Endodermal cell (in vitro differentiated cells): ENCODE measurements at regions not wholly inside any gene's neighbourhood (a gene's known extent, or its start where the extent isn't known, plus 50 kb on each side); places are given as distances from the start of the nearest gene placed in this dataset.

Source experiments
- DNase-seq: peaks from one replicate; pipeline ENCODE4 v3.0.0-alpha.2; 2017
- H3K27ac ChIP-seq: 2 replicates; pipeline ENCODE4 v1.5.1; 2013; ENCODE audit warnings: mild to moderate bottlenecking, low read depth, low read length, moderate library complexity
- H3K27me3 ChIP-seq: 2 replicates; pipeline ENCODE4 v1.6.1; 2013; ENCODE audit warnings: mild to moderate bottlenecking, low read length, moderate library complexity; ENCODE audit not compliant: insufficient read depth, control insufficient read depth, poor library complexity, severe bottlenecking
- H3K36me3 ChIP-seq: 2 replicates; pipeline ENCODE4 v1.7.0; 2013; ENCODE audit warnings: mild to moderate bottlenecking, low read length, moderate library complexity; ENCODE audit not compliant: control insufficient read depth, insufficient read depth
- H3K4me1 ChIP-seq: one replicate; pipeline ENCODE4 v1.7.0; 2013; ENCODE audit warnings: low read length; ENCODE audit not compliant: control insufficient read depth, insufficient read depth
- H3K4me3 ChIP-seq: 2 replicates; pipeline ENCODE4 v1.5.1; 2013; ENCODE audit warnings: mild to moderate bottlenecking, low read length, moderate library complexity
- H3K9ac ChIP-seq: 2 replicates; pipeline ENCODE4 v1.6.1; 2013; ENCODE audit warnings: mild to moderate bottlenecking, low read length, moderate library complexity; ENCODE audit not compliant: poor library complexity, severe bottlenecking; ENCODE audit errors: extremely low read depth
- H3K9me3 ChIP-seq: 2 replicates; pipeline ENCODE4 v1.6.1; 2013; ENCODE audit warnings: mild to moderate bottlenecking, low read length, moderate library complexity; ENCODE audit not compliant: control insufficient read depth
- H3K27ac Mint-ChIP-seq: 2 replicates; pipeline ENCODE4 v1.8.0; 2020; ENCODE audit warnings: mixed read lengths
- H3K27me3 Mint-ChIP-seq: 2 replicates; pipeline ENCODE4 v1.8.0; 2021; ENCODE audit warnings: mild to moderate bottlenecking, mixed read lengths; ENCODE audit not compliant: insufficient read depth
- H3K36me3 Mint-ChIP-seq: 2 replicates; pipeline ENCODE4 v1.8.0; 2020; ENCODE audit warnings: low read depth, mixed read lengths
- H3K4me1 Mint-ChIP-seq: 2 replicates; pipeline ENCODE4 v1.8.0; 2020; ENCODE audit warnings: mixed read lengths
- H3K4me3 Mint-ChIP-seq: 2 replicates; pipeline ENCODE4 v1.8.0; 2020; ENCODE audit warnings: mild to moderate bottlenecking, moderate library complexity, mixed read lengths
- H3K9me3 Mint-ChIP-seq: 2 replicates; pipeline ENCODE4 v1.8.0; 2020; ENCODE audit warnings: mild to moderate bottlenecking, mixed read lengths
- WGBS, 2 experiments: methylation state at CpG; one replicate each; pipeline versions ENCODE4 v1.1.5 to v1.1.7; 2013; ENCODE audit warnings: missing lambda C conversion rate in 2 of 2, mixed read lengths in 1 of 2; ENCODE audit not compliant: insufficient coverage in 1 of 2, insufficient read length in 1 of 2; 5-methylcytosine and 5-hydroxymethylcytosine counted together
- TF ChIP-seq, protein P1 (sequence below): fragments of 200-600 bp; sonication (generic); conservative IDR thresholded peaks from 2 replicates; pipeline ENCODE4 v1.5.0; 2021; ENCODE audit warnings: antibody characterized with exemption, mild to moderate bottlenecking

DNA sequence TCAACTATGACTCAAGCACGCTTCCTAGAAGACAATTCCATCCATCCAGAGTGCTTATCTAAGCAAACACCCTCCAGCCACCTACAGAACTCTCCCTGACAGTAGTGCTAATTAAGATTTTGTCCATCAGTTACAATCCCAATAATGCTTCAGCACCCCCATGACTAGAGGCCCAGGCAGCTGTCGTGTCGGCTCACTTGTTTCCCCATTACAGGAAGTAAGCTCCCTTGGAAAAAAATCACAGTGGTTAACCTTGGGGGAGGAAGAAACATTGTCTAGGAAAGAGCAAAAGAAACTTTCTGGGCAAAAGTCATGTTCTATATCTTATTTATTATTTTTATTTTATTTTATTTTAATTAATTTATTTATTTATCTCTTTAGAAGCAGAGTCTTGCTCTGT, 108.8 kb upstream of the LPAR1 start:
- no peak overlapping the region for H3K4me3 Mint-ChIP-seq
- H3K27me3 Mint-ChIP-seq, result peaks cover 2% of the 10 kb centered on the region
- H3K4me3 ChIP-seq, result no peak overlapping the region
- 95% methylated on average over 3 of the region's 3 CpGs; no CpG with 5 or more reads in 1 of the 2 experiments for WGBS, 2 experiments
- no peaks in the 10 kb centered on the region for H3K36me3 ChIP-seq
- peaks cover 3% of the 10 kb centered on the region for H3K4me1 Mint-ChIP-seq
- no peaks in the 10 kb centered on the region for H3K4me1 ChIP-seq
- H3K9me3 Mint-ChIP-seq, result no peaks in the 10 kb centered on the region
- no peak overlapping the region for H3K9ac ChIP-seq
- H3K27me3 ChIP-seq, result no peaks in the 10 kb centered on the region
- TF ChIP-seq, protein P1, sequence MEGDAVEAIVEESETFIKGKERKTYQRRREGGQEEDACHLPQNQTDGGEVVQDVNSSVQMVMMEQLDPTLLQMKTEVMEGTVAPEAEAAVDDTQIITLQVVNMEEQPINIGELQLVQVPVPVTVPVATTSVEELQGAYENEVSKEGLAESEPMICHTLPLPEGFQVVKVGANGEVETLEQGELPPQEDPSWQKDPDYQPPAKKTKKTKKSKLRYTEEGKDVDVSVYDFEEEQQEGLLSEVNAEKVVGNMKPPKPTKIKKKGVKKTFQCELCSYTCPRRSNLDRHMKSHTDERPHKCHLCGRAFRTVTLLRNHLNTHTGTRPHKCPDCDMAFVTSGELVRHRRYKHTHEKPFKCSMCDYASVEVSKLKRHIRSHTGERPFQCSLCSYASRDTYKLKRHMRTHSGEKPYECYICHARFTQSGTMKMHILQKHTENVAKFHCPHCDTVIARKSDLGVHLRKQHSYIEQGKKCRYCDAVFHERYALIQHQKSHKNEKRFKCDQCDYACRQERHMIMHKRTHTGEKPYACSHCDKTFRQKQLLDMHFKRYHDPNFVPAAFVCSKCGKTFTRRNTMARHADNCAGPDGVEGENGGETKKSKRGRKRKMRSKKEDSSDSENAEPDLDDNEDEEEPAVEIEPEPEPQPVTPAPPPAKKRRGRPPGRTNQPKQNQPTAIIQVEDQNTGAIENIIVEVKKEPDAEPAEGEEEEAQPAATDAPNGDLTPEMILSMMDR, result no peak
- H3K9me3 ChIP-seq, result no peaks in the 10 kb centered on the region
- H3K27ac ChIP-seq, result no peak overlapping the region
- DNase-seq, result no peak
- no peak overlapping the region for H3K27ac Mint-ChIP-seq
- H3K36me3 Mint-ChIP-seq, result no peaks in the 10 kb centered on the region

- no peaks in the 10 kb centered on the region for H3K9me3 Mint-ChIP-seq
- Histone ChIP-seq H3K36me3 (no peaks in the 10 kb centered on the region), H3K27me3 (peaks cover 4% of the 10 kb centered on the region), H3K4me1 (peaks cover 4% of the 10 kb centered on the region), H3K4me3 (no peak overlapping the region), H3K27ac (no peak overlapping the region), H3K9me3 (no peaks in the 10 kb centered on the region), H3K9ac (no peak overlapping the region)
- no peak overlapping the region for H3K27ac Mint-ChIP-seq
- peaks cover 2% of the 10 kb centered on the region for H3K27me3 Mint-ChIP-seq
- DNase-seq, result no peak
- H3K36me3 Mint-ChIP-seq, result no peaks in the 10 kb centered on the region
- peaks cover 9% of the 10 kb centered on the region for H3K4me1 Mint-ChIP-seq
- 100% methylated on average over 3 of the region's 3 CpGs; no CpG with 5 or more reads in 1 of the 2 experiments for WGBS, 2 experiments
- TF ChIP-seq, protein P1, result no peak
- no peak overlapping the region for H3K4me3 Mint-ChIP-seq
Observed at GRCh38 chr9:111144741-111145140, 106.5 kb upstream of the LPAR1 start.

DNA sequence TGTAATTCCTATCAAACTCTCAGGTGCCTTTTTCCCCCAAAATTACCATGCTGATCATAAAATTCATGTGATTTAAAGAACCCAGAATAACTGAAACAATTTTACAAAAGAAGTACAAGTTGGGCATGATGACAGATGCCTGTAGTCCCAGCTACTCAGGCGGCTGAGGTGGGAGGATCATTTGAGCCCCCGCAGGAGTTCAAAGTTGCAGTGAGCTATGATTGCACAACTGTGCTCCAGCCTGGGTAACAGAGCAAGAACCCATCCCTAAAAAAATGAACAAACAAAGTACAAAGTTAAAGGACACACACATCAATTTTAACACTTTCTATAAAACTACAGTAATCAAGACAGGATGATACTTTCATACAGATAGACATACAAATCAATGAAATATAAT, 97.9 kb upstream of the LPAR1 start:
- H3K9me3 ChIP-seq, result no peaks in the 10 kb centered on the region
- H3K4me3 ChIP-seq, result no peak overlapping the region
- WGBS, 2 experiments, result 90 to 91% methylated on average over 2 of the region's 2 CpGs
- H3K27me3 ChIP-seq, result peaks cover 13% of the 10 kb centered on the region
- Mint-ChIP-seq H3K9me3 (peaks cover 2% of the 10 kb centered on the region), H3K36me3 (no peaks in the 10 kb centered on the region), H3K4me3 (no peak overlapping the region), H3K4me1 (no peaks in the 10 kb centered on the region), H3K27me3 (peaks cover 23% of the 10 kb centered on the region), H3K27ac (no peak overlapping the region)
- H3K9ac ChIP-seq, result no peak overlapping the region
- no peak overlapping the region for H3K27ac ChIP-seq
- no peak for DNase-seq
- no peaks in the 10 kb centered on the region for H3K36me3 ChIP-seq
- H3K4me1 ChIP-seq, result no peaks in the 10 kb centered on the region
- TF ChIP-seq, protein P1, result no peak
